GM19372 (cell line): ENCODE measurements at regions not wholly inside any gene's neighbourhood (a gene's known extent, or its start where the extent isn't known, plus 50 kb on each side); places are given as distances from the start of the nearest gene placed in this dataset.
"Not testable (repeated sequence)": the region's sequence is repeated elsewhere in the genome, so short reads cannot be mapped to it uniquely, and the experiment has no call there.

ENCODE experiments used
- ATAC-seq: cut with Tn5 transposase; IDR thresholded peaks from one replicate; pipeline ENCODE4 v1.9.1; 2021; ENCODE audit warnings: mild to moderate bottlenecking, low read depth, moderate library complexity; ENCODE audit not compliant: unreplicated experiment

DNA sequence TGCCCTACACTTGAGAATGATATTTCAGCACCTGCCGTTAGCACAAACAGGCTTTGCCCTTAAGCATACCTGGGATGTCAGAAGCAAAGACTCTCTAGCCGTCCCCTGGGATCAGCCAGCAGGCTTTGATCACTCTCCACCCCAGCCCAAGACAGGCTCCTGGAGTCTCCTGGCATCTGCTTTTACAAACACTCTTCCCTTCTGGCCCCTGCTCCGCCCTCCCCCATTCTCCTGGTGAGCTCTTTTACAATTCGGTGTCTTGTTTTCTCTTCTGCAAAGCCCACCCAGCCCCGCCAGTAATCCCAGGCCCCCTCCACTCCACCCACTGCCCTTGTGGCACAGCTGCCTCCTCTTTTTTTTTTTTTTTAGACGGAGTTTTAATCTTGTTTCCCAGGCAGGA lies 50.4 kb downstream of the KATNIP start:
- no peak for ATAC-seq

DNA sequence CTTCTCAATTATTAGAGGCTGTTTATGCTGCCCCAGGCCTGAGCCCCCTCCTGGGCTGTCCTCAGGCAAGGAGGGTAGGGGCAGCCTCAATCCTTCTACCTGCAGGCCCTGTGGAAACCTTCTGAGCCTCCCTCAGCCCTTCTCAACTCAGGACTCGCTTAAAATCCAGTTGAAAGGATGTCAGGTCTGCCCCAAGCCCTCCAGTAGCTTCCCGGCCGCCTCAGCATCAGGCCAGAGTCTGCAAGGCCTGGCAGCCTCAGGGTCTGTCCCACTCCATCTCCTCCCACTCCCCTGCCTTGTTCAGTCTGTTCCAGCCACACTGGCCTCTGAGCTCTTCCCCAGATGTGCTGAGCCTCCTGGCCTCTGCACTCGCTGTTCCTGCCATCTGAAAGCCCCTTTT lies 52.2 kb downstream of the KATNIP start:
- ATAC-seq = no peak

DNA sequence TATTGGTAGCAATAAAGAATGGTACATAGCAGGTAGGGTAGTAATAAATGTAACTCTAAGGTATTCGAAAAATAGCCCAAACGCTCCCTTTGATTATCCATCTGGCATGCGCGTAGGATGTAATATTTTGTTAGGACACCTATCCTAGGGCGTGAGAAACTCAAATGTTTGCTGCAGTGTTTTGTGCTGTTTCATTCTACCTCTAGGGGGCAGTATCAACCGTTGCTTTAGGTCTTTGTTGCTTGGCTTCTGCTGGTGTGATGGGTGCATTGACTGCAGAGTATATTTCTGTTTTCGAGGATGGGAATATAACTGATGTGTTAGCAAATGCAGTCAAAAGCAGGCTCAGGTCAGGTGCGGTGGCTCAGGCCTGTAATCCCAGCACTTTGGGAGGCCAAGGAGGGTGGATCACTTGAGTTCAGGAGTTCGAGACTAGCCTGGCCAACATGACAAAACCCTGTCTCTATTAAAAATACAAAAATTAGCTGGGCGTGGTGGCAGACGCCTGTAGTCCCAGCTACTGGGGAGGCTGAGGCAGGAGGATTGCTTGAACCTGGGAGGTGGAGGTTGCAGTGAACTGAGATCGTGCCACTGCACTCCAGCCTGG lies 55.7 kb downstream of the KATNIP start:
- not testable (repeated sequence) for ATAC-seq

DNA sequence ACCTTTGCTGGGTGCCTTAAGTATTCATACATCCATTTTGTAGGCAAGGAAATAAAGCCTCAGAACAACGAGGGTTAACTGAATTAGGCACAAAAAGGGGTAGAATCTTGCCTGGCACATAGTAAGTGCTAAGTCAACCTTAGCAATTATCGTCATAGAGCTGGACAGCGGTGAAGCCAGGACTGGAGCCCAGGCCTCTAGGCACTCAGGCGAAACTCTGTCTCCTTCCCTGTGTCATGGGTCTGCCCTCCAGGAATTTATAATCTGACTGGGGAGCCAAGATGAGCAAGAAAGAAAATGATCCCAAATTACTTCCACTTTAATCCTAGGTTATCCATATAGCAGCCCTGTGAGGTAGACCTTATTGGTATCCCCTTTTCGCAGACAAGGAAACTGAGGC lies 61.4 kb downstream of the KATNIP start:
- no peak for ATAC-seq

DNA sequence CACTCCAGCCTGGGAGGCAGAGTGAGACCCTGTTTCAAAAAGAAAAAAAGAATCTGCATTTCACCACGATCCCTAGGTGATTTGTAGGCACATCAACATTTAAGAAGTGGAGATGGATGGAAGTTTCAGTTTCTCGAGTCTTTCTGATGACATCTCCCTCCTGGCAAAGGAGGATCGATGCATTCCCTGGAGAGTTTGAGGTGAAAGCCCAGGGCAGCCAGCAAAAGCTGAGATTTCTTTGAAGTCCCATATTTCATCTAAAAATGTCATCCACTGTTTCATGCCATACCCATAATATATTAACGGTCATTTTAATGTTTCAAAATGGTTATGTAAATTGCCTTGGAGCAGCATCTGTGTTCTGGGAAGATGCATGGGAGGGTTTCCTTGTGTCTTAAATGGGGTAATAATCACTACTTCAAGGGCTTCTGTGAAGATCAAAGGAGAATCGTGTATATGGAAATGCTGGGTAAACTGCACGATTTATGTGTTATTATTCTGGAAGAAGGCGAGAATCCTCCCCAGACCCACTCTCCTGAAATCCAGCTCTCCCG lies 63.4 kb downstream of the KATNIP start:
- no peak for ATAC-seq

DNA sequence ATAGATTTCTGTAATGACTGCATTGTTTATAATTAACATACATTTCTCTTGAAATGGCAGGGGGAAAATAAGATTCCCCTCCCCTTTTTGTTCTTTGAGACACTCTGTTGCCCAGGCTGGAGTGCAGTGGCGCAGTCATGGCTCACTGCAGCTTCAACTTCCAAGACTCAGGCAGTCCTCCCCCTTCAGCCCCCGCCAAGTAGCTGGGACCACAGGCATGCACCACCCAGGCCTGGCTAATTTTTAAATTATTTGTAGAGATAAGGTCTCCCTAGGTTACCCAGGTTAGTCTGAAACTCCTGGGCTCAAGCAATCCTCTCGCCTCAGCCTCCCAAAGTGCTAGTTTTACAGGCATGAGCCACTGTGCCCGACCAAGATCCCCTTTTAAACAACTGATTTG lies 67.7 kb downstream of the KATNIP start:
- ATAC-seq = no peak

DNA sequence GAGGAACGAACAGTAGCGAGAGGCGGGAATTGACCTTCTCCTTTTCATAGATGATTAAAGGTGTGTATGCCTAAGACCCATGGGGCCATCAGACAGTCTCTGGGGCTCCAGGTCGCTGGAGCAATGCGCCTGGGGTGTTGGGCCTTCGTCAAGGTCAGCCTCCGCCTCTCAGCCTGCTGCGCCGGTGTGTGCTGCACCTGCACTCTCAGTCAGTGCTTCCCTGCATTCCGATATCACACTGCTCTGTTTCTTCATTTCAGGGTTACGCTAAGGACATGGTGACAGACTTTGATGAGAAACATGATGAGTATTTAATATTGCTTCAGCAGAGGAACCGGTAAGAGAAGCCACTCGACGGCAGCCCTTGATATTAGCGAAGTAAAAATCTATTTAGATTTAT lies 68.2 kb downstream of the KATNIP start:
- ATAC-seq = no peak

DNA sequence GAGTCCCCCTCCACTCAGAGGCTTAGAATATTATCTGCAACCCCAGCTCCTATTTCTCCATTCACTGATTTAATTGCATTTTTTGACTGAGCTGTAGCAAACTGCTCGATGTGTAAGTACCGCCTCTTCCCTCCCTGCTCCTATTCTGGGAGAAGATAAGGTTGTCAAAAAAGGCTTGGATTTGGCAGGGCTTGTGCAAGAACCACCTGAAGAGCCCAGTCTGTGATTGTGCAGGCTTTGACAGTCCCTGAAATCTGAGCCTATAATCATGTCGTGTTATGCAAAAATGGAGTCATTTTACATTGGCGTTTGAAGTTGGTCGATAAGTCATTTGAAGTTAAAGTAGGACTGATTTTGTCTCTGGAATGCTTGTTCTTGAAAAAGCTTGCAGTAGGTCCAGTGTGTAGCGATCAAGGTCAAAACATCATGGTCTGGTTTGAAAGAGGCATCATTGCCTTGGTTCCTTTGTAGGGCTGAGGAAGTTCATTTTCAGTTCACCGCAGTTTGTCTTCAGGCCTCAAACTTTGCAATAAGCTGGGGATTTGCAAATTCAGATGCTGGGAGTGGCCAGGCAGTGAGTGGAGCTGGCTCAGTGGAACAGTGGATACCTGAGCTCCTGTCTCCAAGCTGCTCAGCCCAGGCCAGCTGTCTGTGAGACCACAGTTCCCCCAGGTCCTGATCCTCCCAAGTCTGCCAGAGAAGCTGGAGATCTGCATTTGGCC lies 68.8 kb downstream of the KATNIP start:
- no peak for ATAC-seq

DNA sequence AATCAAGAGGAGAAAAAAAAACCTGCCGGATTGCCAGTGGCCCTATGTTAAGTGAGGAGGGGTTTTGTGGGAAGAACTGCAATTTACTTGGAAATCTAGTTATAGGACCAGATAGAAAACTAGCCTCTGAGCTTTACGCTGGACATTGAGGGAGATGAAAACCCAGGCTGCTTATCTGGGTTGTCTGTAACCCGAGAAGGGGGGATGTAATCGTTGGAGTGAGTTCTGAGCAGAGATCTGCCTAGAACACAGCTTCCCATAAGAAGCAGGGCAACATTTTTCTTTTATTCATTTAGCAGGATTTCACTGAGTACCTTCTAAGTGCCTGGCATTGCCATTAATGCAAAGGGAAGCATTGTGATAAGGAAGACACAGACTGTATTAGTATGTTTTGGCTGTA lies 70.6 kb downstream of the KATNIP start:
- no peak for ATAC-seq

DNA sequence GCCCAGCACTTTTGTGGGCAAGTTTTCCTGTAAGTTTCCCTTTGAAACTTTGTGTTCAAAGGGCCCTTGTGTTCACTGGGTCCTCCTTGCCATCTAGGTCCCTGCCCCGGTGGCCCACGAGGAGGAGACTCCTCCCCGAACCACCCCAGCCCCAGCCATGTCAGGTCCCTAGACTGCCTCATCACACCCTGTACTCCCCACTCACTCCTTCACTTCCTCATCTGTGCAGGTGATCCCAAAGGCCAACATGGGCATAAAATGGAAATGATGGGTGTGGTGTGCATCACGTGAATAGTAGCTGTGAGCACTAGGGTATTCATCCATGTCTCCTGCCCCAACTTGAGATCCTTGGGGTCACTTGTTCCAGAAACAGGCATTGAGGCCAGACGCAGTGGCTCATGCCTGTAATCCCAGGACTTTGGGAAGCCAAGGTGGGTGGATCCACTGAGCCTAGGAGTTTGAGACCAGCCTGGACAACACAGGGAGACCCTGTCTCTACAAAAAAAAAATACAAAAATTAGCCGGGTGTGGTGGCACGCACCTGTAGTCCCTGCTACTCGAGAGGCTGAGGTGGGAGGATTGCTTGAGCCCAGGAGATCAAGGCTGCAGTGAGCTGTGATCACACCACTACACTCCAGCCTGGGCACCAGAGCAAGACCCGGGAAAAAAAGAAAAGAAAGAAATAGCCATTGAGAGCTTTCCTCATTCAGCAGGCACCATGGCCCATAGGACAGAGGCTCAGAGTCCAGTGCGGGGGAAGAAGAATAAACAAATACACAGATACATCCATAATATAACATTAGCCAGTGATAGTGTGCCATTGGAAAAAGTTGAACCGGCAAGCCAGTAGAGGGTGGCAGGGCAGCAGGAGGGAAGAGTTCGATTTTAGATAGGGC lies 74.5 kb downstream of the KATNIP start:
- ATAC-seq = no peak

DNA sequence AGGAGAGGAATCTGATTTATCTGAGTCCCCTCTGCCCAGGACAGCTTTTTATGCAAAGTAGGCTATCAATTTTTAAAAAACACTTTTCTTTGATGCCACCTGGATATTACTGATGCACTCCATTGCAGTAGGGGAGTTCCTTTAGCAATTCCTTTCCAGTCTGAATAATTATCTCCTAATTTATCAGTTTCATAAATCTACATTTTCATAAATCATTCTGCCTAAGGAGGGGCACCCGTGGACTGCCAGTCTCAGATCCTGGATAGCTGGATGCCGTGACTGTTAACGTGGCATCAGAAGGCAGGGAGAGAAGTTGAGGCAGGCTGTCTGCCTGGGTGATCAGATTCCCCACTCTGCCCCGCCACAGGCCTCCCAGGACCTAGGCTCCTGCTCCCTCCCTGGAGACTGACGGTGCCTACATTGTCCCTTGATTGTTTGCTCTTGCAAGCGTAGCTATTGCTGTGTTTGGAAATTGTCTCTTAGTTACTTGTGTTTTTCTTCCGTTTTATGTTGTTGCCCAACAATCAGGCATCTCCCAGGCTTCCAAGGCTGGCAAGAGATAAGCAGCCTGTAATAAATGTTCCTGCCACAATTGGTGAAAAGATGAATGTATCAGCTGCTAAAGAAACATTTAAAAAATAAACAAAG lies 75.2 kb downstream of the KATNIP start:
- no peak for ATAC-seq

DNA sequence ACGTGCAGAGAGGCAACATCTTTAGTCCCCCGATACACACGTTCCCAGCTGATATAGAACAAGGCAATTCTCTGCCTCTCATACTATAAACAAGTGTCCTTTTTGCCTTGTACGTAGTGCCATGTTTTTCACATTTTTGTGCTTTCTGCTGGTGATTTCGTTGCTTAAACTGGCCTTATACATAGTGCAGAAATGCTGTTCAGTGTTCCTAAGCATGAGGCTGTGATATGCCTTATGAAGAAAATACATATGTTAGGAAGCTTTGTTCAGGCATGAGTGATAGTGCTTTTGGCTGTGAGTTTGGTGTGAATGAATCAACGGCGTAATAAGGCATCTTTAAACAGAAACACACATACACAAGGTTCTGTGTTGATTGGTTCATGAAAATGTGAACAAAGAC lies 77.2 kb downstream of the KATNIP start:
- ATAC-seq = no peak

DNA sequence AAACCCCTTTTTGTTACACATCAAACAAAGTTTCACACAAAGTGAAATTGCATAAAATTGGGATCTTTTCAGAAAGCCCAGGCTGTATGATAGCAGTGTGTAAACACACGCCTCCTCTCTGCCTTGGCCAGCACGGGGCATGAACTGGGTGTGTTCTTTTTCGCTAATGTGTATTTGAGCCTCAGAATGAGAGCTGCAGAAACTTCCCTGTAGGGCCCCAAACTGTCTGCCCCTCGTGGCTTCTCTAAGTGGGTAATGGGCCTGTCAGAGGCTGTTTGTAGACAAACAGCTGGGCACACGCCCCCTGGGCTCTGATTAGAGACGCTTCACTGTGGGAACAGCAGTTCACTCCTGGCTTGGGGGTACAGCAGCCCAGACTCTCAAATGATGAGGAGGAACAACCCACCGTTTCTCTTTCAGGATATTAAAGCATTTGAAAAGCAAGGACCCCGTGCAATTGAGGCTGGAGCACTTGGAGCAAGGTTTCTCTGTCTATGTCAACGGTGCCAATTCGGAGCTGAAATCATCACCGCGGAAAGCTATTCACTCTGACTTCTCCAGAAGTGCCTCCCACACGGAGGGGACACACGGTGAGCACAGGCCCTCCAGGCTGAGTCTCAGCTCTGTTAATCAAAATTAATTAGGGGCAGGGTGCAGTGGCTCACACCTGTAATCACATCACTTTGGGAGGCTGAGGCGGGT lies 78.4 kb downstream of the KATNIP start:
- no peak for ATAC-seq

DNA sequence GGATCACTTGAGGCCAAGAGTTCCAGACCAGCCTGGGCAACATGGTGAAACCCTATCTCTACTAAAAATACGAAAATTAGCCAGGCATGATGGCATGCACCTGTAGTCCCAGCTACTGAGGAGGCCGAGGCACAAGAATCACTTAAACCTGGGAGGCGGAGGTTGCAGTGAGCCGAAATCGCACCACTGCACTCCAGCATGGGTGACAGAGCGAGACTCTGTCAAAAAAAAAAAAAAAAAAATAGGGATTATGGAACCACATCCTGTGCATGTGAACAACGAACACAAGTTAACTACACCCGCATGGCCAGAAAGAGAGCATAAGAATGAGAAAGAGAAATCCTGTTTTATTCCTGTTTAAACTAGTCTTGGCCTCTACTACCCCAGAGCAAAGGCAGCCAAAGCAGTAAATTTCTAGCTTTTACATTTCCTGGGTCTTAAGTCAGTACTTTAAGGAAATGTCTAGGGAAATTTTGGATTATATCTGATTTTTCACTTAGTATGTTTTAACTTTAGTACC lies 79.1 kb downstream of the KATNIP start:
- ATAC-seq = not testable (repeated sequence)

DNA sequence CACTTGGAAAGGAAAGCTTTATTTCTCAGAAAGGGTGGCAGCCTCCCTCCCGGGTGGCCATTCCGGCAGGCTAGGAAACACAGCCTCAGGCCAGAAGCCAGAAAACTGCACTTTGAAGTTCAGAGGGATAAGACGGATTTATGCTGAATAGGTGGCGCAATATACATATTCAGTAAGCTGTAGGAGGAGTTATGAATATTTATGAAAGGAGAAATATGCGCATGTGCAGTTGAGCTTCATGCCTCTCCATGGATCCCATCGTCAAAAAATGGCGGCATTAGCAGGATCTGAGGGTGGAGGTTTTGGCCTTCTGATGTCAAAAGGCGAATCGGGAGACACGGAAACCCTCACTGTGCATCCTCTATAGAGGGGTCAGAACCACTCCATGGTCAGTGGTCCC lies 82.3 kb downstream of the KATNIP start:
- ATAC-seq = no peak

DNA sequence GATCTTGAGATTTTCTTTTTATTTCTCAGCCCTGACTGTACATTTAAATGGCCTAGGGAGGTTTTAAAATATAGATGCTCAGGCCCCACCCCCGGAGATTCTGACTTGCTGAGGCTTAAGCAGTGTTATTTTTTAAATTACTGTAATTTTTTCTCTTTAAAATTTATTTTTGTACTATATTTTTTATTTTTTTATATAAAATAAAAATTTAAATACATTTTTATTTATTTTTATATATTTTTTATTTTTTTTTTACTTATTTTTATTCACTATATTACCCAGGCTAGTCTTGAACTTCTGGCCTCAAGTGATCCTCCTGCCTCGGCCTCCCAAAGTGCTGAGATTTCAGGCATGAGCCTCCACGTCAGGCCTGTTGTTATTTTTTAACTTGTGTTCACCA lies 83.3 kb downstream of the KATNIP start:
- no peak for ATAC-seq

DNA sequence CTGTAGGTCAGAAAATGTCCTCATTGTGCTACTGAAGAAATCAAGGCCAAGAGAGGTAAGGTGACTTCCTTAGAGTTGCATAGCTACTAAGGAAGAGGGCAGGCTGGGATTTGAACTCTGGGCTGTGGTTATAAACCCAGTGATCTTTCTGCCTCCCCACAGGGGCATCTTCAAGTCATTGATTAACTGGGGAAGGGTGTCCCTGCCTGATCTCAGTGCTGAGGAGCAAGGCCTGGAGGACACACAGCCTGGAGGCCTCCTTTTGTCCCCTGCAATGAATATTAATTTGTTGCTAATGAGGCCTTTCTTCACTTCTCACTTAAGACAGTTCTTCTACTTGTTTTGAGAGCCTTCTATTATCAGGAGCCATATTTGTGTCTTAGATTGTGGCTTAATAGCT lies 83.8 kb downstream of the KATNIP start:
- ATAC-seq = no peak

DNA sequence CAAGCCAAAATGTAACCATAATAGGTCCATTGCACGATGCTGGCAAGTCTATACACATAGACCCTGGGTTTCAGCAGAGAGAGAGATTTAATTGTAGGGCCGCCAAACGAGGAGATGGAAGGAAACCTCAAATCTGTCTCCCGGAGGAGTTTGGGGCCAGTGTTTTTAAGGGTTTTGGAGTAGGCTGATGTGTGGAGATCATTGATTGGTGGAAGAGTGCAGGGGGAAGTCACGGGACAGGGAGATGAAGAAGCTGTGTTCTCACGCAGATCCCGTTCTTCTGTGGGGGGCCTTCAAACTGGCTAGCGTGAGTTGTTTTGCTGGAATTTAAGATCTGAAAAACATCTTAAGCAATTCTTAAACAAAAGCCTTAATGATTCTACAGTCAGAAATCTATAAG lies 84.8 kb downstream of the KATNIP start:
- ATAC-seq = no peak

DNA sequence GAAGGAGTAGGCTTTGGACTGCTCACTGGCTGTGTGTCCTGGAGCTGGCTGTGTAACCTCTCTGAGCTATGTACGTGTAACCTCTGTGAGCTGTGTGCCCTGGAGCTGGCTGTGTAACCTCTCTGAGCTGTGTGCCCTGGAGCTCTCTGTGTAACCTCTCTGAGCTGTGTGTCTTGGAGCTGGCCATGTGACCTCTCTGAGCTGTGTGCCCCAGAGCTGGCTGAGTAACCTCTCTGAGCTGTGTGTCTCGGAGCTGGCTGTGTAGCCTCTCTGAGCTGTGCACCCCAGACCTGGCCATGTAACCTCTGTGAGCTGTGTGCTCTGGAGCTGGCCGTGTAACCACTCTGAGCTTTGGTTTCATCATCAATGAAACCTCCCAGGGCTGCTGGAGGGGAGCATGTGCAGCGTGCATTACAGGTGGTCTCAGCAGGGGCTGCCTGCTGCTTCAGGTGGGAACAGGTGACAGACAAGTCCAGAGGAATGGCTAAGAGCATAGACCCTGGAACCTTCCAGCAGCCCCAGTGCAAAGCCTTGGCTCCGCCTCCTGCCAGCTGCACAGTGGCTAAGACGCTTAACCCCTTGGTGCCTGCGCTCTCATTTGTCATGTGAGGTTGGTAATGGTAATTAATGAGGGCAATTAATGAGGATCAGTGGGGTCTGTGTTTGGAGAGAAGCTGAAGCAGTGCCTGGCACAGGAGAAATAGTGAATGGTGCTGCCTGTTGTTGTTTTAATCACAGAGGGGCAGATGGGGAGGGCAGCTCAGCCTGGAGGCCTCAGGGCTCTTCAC lies 86.7 kb downstream of the KATNIP start:
- no peak for ATAC-seq
